NCI-H345 treated with DMSO at 0.1 percent for 48 hours (cell line): ENCODE measurements at regions not wholly inside any gene's neighbourhood (a gene's known extent, or its start where the extent isn't known, plus 50 kb on each side); places are given as distances from the start of the nearest gene placed in this dataset.

ENCODE experiments used
- DNase-seq: peaks from one replicate; lab custom pipeline; 2025; ENCODE audit not compliant: unreplicated experiment; lab: John Stamatoyannopoulos, UW

- DNase-seq: no peak
Measured at GRCh38 chr10:71042699-71043098, 154.3 kb upstream of the PCBD1 start.

- DNase-seq: no peak
Measured at GRCh38 chr10:71043858-71044257, 155.5 kb upstream of the PCBD1 start.

GRCh38 chr10:71044720-71045119 lies 156.4 kb upstream of the PCBD1 start:
- no peak for DNase-seq

GRCh38 chr10:71045204-71045809 lies 156.9 kb upstream of the PCBD1 start:
- DNase-seq: no peak

- DNase-seq: no peak
Measured at GRCh38 chr10:71045936-71046335, 157.6 kb upstream of the PCBD1 start.

- no peak for DNase-seq
Measured at GRCh38 chr10:71046747-71047146, 158.4 kb upstream of the PCBD1 start.

DNA sequence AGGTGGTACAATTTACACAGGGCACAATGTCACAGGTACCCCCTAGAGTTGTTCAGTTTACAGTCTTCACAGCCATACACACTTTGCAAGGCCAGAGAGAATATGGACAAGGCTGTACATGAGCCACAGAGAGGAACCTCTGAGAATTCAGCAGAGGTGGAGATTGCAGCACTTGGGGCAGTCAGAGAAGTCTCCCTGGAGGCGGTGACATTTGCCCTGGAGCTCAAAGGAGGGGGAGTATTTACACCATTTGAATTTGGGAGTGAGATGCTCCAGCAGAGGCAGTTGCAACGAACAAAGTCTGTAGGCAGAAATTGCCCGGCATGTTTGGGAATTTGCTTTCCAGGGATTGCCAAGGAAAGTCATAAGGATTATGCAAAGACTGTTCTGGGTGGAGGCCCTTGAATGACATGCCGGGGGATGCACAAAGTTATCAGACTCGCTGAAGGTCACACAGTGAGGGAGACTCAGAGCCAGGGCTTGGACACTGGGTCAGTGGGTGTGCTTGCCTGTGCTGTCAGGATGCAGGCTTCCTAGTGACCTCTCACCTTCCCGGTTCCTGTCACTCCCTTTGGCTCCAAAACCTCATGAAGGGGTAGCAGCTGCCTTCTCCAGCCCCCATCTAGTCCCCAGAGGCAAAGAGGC lies 160.7 kb upstream of the PCBD1 start:
- DNase-seq: no peak

DNA sequence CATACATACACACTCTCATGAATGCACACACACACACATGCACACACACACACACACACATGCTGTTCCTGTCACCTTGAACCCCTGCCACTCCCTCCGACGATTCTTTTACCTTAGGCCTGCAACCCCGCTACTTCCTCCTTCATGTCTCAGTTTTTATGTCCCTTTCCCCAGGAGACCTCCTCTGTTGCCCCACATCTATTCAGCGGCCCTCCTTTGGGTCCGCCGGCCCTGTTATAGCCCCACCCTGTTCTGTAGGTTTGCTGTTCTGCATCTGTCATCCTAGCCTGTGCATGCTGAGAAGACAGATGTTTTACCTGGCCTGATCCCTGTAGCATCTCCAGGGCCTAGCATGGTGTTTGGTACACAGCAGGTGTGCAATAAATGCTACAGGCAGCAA lies 161.6 kb upstream of the PCBD1 start:
- DNase-seq: no peak

- DNase-seq: no peak
Measured at GRCh38 chr10:71052076-71052660, 160.2 kb upstream of the UNC5B start.

DNA sequence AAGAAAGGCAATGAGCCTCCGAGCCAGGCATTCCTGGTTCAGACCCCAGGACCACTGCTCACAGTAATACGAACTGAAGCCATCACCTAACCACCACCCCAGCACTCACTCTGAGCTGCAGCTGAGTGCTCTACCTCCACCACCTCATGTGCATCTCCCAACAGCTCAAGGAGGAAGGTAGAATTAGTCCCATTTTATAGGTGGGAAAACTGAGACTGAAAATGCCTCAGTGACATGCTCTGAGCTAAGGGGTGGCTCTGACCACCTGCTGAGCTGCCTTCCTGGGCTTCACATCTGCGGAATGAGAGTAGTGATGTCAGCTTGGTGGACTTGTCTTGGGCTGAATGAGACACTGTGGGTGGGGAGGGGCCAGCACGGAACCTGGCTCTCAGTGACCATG lies 159.7 kb upstream of the UNC5B start:
- no peak for DNase-seq

DNA sequence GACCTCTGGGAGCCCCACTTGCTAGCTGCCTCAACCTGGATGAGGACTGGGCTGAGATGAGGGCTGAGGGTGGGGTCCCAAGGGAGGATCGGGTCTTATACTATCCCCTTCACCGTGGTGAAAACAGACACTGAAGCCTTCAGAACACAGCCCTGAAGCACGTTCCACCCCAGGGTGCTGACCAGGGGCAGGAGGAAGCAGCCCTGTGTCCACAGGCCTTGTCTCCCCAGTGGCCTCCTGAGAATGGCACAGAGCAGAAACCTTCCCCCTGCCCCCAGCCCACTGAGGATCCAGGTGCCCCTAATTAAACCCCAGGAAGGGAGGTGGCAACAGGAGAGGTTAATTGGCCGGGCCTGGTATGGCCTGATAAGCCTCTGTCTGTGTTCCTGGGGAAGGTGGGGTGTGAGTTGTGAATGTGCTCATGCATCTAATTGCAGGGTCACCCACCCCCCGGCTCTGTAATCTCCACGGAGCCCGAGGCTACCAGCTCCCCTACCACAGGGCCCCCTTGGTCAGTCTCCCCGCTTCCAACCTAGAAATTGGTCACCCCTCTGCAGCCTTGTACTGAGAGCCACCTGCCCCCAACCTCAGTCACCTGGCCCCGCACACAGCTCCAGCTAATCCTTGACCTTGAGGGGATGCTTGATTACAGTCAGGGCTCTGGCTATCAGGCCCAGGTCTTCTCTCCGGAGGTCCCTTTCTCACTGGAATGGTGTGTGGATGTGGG lies 159.0 kb upstream of the UNC5B start:
- no peak for DNase-seq

DNA sequence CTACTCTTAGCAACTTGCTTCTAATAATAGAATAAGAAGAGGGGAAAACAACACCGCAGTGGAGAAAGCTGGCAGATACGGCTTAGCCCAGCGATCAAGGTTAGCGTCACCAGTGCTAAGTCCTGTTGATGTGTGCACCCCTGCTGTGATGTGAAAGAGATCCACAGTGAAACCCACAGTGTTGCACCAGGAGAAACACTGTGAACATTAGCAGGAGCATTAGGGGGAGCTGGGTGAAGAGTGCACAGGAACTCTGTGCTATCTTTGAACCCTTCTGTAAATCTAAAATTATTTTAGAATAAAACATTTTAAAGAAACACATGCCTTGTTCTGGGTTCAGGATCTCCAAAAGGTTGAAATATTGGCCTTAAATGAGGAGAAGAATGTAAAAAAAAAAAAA lies 154.1 kb upstream of the UNC5B start:
- DNase-seq: no peak

DNA sequence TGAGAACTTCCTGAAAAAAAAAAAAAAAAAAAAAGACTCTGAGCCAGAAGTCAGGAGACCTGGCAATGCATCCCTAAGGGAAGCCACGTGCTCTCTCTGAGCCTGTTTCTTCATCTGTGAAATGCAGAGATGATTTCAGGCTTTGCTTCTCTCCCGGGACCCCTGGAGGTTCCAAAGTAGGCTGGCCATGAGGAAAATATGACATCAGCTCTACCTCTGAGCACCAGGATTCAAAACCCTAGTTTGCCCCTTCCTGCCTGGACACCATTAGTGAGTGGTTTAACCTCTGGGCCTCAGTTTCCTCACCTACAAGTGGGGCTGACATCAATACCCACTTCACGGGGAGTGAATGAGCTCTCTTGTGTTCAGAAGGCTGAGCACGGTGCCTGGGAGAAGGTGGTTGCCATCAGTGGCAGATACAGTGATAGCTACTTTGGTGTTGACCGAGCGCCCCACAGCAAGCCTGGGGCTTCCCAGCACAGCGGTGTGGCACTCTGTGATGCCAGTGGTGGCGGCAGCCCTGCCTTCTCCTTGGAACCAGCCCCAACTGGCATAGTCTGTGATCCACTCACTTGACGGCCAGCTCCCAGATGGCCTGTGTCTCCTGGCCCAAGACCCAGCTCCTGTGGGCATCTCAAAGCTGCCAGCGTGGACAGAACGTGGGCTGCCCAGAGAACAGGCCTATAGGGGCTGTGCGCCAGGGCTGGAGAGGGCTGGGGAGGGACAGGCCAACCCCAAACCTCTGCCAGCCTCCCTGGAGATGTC lies 153.1 kb upstream of the UNC5B start:
- DNase-seq: no peak

GRCh38 chr10:71059943-71060342 lies 152.4 kb upstream of the UNC5B start:
- DNase-seq: no peak

- DNase-seq: no peak
Measured at GRCh38 chr10:71060476-71061426, 151.6 kb upstream of the UNC5B start.

DNA sequence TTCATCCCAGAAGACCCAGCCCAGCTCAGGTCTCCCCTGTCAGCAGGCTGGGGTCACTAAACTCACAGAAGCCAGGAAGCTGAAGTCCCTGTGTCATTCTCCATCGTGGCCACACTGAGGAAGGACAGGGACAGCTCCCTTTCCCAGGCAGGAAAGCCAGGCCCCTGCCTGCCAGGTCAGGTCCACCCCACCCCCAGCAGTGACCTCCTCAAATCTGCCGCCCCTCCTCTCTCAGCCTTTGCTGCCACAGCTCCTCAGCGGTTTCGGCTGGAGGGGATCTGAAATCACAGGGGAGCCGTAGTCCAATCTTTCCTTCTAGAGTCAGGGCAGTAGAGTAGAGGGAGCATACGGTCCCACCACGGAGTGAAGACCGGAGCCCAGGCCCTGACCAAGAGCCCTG lies 150.9 kb upstream of the UNC5B start:
- no peak for DNase-seq

GRCh38 chr10:71062156-71062555 lies 150.2 kb upstream of the UNC5B start:
- DNase-seq: no peak

DNA sequence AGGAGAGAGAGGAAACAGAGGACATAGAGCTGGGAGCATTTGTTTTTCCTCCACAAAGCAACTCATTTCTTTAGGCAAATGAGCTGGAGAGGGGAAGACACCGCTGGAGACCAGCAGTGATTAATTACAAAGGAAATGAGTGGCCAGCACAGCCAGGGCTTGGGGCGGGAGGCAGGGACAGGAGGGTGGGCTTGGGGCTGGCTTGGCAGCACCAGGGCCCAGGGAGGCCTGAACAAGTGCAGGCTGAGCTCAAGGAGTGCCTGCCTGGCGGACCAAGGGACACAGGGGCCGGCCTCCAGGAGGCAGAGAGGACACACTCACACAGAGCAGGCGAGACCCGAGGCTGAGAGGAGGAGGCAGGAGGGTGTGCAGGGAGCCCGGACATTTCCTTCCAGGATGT lies 149.0 kb upstream of the UNC5B start:
- DNase-seq: no peak

DNA sequence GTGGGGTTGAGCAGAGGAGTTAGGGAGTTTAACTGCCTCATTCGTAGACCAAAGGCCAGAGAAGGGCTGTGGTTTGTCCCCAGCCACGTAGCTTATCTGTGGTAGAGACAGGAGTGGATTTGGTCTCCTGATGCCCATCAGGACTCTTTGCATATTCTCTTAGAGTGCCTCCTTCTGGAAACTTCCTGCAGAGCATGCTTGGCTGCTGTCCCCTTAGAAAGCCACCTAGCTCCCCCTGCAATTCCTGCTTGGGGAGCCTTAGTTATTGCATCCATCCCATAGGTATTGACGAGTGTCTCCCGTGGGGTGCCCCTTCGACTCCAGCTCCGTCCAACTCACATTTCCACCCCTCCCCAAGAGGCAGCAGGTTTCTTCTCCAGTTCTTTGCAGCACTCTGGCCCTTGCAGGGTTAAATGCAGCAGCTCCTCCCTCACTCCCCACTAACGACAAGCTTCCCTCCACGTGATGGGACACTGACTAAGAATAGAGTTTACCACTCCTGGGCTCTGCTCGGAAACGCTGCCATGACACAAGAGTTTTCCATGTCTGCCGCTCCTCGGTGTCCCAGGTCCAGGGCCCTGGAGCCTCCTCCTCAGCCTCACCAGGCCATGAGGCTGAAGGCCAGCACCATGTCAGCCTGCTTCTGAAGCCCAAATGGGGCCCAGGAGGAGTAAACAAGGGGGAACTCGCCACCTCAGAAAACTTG lies 147.8 kb upstream of the UNC5B start:
- no peak for DNase-seq

- DNase-seq: no peak
Measured at GRCh38 chr10:71065659-71066058, 146.7 kb upstream of the UNC5B start.
